D721Med (cell line): ENCODE measurements at regions not wholly inside any gene's neighbourhood (a gene's known extent, or its start where the extent isn't known, plus 50 kb on each side); places are given as distances from the start of the nearest gene placed in this dataset.

Experiments used
- DNase-seq: peaks from one replicate; pipeline ENCODE4 v3.0.0; 2011; ENCODE audit warnings: low spot score; ENCODE audit not compliant: insufficient read length
- FAIRE-seq: peaks from 2 replicates; lab custom pipeline; 2011; peaks lifted over from hg19 to GRCh38; lab: Jason Lieb, UNC
- CTCF ChIP-seq: IDR thresholded peaks from 2 replicates; pipeline ENCODE4 v1.5.1; 2012; ENCODE audit warnings: mild to moderate bottlenecking, control low read depth; ENCODE audit not compliant: insufficient read depth; ENCODE audit errors: missing control alignments

GRCh38 chr2:151157000-151157735 lies 104.5 kb downstream of the RBM43 start:
- no peak for TF ChIP-seq CTCF
- FAIRE-seq = no peak
- DNase-seq = no peak

- no peak for FAIRE-seq
- TF ChIP-seq CTCF = no peak
- no peak for DNase-seq
Observed at GRCh38 chr2:151156431-151156830, 105.2 kb downstream of the RBM43 start.

GRCh38 chr2:151153601-151154000 lies 108.1 kb downstream of the RBM43 start:
- FAIRE-seq (no peak), DNase-seq (no peak)

GRCh38 chr2:151150331-151151320 lies 111.0 kb downstream of the RBM43 start:
- no peak for TF ChIP-seq CTCF
- DNase-seq = no peak
- no peak for FAIRE-seq

More at GRCh38 chr2:151153601-151154000, 108.1 kb downstream of the RBM43 start:
- no peak for TF ChIP-seq CTCF

GRCh38 chr2:151138507-151138906 lies 123.2 kb downstream of the RBM43 start:
- TF ChIP-seq CTCF = no peak
- DNase-seq = no peak
- FAIRE-seq = no peak

GRCh38 chr2:151137526-151137925 lies 124.1 kb downstream of the RBM43 start:
- TF ChIP-seq CTCF = no peak
- no peak for FAIRE-seq
- no peak for DNase-seq
